ENCODE measurements at regions not wholly inside any gene's neighbourhood (a gene's known extent, or its start where the extent isn't known, plus 50 kb on each side); places are given as distances from the start of the nearest gene placed in this dataset.
"Not testable (repeated sequence)": the region's sequence is repeated elsewhere in the genome, so short reads cannot be mapped to it uniquely, and the experiment has no call there.

DNA sequence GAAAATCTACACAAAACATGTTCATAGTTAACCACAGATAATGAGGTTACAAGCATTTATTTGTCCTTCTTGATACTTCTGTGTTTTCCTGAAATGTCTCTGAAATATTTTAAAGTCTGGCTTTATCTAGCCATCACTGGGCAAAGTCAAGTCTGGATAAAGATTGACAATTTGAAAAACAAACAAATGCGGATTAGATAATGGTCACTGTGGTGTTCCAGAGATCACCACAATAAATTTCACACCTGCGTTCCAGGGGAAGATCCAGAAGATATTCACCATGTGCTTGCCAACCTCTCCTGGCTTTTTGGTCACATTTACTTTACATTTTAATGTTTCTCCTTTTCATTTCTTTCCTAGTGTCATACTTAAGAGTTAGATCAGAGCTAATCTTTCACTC is 109.7 kb upstream of the CCDC28A start:
- DNase-seq: no peak

GRCh38 chr6:138664745-138665144 is 108.8 kb upstream of the CCDC28A start:
- no peak for DNase-seq

DNA sequence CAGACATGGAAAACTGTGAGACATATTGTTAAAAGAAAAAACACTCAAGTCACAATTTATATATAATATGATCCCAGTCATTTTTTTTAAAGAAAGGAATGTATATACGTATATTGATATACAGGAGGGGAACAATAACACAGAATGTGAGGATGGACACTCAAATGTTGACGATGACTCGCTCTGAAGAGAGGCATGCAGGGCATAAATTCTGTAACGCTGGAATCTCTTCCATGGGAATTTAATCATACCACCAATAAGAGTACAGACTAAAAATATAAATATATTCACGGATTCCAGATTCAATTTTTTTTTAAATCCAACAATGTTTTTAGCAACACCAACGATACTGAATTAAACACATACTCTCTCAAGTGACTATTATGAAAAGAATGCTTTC is 106.9 kb upstream of the CCDC28A start:
- DNase-seq: peak; percentile 87

GRCh38 chr6:138667408-138667807 is 106.2 kb upstream of the CCDC28A start:
- no peak for DNase-seq

DNA sequence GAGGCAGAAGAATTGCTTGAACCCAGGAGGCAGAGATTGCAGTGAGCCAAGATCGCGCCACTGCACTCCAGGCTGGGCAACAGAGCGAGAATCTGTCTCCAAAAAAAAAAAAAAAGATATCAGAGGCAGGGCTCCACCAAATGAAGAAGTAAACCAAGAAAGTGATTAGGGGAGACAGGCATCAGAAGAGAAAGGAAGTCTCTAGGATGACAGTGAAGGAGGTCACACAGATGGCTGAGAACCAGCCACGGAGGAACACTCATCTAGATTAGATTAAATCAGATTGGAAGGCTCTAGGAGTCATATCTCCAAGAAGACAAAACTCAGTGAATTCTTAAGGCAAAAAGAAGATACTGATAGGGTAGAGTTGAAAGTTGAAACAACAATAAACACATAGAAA is 102.2 kb upstream of the CCDC28A start:
- DNase-seq: no peak

DNA sequence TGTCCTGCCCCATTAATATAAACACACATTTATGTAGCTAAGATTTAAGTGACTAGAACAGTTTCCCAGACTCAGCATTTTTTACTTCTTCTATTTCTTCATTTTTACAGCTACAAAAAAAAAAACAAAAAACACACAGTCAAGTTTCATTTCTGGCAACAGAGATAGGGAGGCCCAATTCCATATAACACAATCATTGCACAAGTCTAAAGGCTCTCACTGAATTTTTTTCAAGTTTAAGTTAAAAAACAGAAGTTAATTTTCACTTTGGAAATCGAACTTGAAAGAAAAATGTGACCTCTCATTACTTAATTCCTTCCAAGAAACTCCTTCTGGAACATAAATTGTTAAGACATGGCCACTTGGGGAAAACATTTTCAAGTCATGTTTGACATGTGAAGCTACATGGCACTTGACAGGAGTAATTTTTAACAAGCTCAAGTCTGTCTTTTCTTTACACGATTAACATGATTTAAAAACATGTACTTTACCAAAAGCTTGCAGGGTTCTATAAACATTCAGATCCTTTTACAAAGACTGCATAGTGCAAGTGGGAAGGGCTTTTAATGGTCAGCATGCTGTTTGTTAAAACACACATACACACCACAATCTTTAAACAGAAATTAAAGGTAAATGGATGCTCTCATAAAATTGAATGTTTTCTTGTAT is 100.1 kb upstream of the CCDC28A start:
- no peak for DNase-seq

GRCh38 chr6:138674444-138674843 is 99.1 kb upstream of the CCDC28A start:
- DNase-seq: not testable (repeated sequence)

DNA sequence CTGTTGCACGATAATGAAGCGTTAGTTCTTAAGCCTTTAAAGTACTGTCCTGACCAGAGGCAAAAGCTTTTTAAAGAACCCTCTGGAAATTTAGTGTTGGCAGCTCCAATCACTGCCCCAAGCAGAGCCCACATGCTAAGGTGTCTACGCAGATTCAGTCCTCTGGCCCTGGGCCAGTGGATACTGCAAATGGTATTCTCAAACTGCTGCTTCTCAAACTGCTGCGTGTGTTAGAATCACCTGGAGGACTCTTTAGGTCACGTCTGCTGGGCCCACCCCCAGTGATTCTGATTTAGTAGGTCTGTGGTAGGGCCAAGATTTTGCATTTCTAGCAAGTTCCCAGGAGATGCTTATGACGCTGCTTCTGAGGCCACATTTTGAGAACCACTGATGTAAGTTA is 96.0 kb upstream of the CCDC28A start:
- no peak for DNase-seq

DNA sequence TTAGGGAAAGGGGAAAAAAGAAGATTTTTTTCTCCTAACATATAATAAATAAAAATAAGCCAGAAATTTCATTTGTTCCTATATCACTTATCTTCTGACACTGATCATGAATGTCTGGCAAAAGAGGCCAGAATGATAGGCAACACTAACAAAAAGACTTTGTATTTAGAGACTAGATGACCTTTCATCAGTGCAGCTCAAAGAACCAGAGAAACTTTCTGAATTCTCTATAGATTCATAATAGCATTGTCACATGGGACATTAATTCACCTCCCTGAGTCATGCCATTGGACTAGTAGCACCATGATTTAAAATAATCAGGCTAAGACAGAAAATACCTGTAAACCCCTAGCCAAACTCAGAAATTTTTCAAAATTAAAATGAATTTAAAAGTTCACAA is 95.4 kb upstream of the CCDC28A start:
- DNase-seq: no peak

DNA sequence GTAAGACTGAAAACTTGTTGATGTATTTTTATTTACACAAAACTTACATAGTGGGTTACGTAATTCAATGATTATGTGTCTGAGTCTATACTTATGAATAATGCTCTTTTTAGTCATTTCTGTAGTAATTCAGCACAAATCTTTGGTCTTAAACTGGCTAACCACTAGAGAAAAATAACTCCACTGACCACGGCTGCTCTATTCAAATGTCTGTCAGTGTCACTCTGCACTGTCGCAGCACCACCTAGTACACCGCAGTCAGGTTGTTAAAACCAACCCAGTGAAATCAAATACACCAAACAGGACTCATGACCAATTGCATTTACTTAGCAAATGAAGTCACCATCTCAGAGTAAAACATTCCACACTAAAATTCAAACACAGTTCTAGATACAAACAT is 93.5 kb upstream of the CCDC28A start:
- no peak for DNase-seq

- no peak for DNase-seq
These were observed 91.9 kb upstream of the CCDC28A start for GRCh38 chr6:138681627-138682026.

- DNase-seq: no peak
These were observed 90.7 kb upstream of the CCDC28A start for GRCh38 chr6:138682704-138683527.

GRCh38 chr6:138685257-138685656 is 88.3 kb upstream of the CCDC28A start:
- DNase-seq: no peak

DNA sequence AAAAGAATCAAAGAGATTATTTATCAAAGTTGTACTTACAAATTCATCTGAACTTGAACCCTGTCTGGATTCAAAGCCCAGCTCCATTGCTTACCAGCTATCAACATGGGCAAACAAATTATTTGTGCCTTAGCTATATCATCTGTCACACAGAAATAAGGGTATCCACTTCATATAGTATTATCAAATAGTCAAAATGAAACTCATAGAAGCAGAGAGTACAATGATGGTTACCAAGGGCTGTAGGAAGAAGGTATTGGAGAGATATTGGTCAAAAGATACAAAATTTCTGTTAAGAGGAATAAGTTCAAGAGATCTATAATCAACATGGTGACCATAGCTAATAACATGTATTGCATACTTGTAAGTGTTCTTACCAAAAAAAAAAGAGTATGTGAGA is 87.8 kb upstream of the CCDC28A start:
- DNase-seq: no peak

DNA sequence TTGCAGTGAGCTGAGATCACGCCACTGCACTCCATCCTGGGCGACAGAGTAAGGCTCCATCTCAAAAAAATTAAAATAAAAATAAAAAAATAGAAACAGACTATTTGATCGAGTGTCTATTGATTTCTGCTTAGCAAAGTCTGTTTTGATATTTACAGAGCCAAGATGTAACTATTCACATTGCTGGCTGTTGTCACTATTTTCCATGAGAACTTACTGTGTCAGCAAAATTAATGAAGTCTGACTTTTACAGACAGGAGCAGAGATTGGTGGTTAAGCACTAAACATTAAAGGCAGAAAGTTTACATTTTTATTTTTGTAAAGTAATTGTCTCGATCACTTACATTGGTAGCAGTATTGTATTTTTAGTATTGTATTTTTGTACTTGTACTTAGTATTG is 85.0 kb upstream of the CCDC28A start:
- no peak for DNase-seq

GRCh38 chr6:138689849-138690248 is 83.7 kb upstream of the CCDC28A start:
- no peak for DNase-seq

DNA sequence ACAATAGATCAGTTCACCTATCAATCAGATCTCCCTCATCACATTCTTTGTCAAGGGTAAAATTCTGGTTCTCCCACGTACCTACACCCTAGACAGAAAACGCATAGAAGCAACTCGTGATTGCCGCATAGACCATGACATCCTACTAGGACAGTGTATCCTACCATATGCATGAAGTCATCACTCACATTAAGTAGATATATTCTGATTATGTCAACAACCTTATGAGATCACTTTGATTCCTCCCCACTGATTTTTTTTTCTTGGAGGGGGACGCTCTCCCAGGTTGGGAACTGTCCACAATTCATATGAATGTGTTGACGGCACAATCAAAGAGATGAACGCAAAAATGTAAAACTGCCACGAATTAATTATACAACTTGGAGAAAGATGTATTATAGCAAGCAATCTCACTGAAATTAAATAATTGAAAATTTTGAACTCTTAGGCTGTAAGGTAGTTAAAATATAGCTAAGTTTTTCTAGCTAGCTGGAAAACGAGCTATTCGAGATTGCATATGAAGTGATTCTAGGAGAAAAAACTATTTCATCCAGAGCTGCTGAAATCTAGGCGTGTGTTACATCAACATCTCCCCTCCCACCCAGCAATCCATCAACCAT is 82.5 kb upstream of the CCDC28A start:
- DNase-seq: no peak

DNA sequence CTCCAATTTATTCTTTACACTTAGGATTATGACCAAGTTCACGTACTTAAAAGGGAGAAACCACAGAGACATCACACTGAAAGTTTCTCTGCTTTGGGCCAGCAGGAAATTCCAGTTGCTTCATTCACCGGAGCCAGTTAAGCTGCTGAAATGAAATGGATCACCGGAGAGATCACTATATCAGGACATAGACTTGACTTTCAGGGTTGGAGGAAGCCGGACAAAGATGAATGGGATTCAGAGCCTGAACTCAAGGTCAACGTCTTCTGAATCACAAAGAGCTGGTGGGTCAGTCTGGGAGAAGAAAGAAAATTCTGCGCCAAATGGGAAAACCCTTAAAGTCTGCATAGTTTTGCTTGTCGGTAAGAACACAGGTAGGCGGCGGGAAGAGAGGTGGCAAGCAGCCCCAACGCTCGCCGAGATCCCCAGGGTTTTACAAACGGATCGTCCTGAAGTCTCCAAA is 81.9 kb upstream of the CCDC28A start:
- DNase-seq: peak; percentile 86

DNA sequence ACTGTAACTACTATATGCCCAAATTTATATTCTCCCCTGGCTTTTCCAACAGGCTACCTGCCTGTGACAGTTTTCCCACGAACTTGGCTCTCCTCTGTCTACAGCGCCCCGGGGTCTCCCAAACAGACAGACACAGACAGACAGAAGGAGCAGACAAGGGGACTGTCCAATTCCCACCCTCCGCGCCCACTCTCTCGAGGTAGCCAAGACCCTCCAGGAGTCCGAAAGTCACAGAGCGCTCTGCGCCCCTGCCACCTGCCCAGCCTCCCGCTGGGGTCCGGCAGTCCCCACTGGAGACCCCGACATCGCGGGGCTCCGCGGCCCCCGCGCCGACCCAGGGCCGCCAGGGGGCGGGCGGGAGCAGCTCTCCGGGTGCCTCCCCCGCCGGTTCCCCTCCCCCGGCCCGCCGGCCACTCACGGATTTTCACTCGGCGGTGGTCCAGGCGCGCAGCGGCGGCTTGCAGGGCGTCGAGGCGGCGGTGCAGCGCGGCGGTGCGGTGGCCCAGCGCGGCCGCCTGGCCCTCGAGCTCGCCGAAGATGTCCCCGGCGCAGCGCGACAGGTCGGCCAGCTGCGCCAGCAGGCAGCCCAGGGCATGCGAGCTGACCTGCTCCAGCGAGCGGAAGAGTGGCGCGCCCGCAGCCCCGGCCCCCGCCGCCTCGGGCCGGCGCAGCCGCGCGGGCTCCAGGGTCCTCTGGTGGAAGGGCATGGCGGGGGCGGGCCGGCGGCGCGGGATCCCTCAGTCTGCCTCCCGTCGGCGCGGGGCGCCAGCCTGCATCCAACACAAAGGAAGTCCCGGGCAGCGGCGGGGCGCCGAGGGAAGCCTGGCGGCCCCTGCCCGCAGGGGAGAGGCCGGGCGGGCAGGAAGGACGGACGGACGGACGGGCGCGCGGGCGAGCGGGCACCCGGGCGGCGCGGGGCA is 81.3 kb upstream of the CCDC28A start:
- peak; percentile 68 for DNase-seq

DNA sequence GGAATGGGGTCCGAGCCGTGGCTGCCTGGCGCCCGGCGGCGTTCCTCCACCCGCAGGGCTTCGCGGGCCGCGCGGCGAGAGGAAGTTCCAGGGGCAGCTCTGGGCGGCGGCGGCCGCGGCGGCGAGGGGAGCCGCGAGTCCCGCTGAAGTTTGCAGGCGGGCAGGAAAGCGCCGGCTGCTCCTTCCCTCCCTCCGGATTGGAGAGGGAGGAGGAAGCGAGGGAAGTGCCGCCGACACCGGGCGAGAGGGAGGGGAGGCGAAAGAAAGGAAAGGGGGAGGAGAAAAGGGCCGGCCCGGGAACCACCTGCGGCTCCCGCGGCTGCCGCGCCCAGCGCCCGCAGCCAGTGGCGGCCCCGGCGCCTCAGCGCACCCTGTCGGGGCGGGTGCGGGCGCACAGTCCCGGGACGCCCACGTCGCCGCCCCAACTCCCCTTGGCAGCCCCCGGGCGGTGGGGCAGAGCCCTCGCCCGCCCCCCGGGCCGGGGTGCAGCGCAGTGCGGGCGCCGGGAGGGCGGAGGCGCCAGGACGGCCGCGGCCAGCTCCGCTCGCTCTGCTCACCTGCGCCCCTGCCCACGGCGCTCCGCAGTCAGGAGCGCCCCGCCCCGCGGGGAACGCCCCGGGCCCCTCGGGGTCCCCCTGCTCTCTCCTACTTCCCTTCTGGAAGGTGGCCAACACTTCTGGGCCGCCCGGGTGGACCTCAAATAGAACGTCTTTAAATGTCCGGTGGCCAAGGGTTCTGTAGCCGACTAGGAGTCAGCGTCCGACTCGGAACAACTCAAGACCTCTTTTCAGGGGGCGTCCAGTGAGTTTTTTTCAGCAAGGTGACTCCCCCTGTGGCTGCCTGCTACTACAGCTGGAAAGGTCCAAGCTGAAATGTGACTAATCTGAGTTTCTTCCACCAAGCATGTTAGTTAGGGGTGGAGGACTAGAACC is 80.3 kb upstream of the CCDC28A start:
- peak; percentile 62 for DNase-seq

DNA sequence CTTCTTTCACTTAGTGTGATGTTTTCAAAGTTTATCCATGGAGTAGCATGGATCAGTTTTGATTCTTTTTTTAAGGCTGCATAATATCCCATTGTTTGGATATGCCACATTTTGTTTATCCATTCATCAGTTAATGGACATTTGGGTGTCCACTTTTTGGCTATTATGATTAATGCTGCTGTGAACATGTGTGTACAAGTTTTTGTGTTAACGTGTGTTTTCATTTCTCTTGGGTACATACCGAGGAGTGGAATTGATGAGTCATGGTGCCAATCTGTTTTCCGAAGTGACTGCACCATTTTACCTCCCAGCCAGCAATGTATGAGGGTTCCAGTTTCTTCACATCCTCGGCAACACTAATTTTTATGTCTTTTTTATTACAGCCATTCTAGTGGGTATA is 78.4 kb upstream of the CCDC28A start:
- no peak for DNase-seq
